AG10803 (cell line): ENCODE measurements at regions not wholly inside any gene's neighbourhood (a gene's known extent, or its start where the extent isn't known, plus 50 kb on each side); places are given as distances from the start of the nearest gene placed in this dataset.

ENCODE experiments used
- DNase-seq: peaks from one replicate; pipeline ENCODE4 v3.0.0; 2010; ENCODE audit warnings: low read depth
- H3K4me3 ChIP-seq: 2 replicates; pipeline ENCODE4 v1.5.1; 2011; ENCODE audit warnings: mild to moderate bottlenecking, low read length, control low read depth
- CTCF ChIP-seq: conservative IDR thresholded peaks from 2 replicates; pipeline ENCODE4 v1.5.1; 2011; ENCODE audit warnings: mild to moderate bottlenecking, low read length, control low read depth, inconsistent platforms

- no peak for TF ChIP-seq CTCF
- no peak overlapping the region for H3K4me3 ChIP-seq
- no peak for DNase-seq
These were observed 519.9 kb downstream of the KCNJ3 start for GRCh38 chr2:155218292-155218924.

GRCh38 chr2:155215037-155215707 is 516.7 kb downstream of the KCNJ3 start:
- DNase-seq = no peak

GRCh38 chr2:155209696-155210450 is 511.4 kb downstream of the KCNJ3 start:
- no peak for DNase-seq
- no peak overlapping the region for H3K4me3 ChIP-seq
- TF ChIP-seq CTCF = no peak

More at GRCh38 chr2:155215037-155215707, 516.7 kb downstream of the KCNJ3 start:
- no peak overlapping the region for H3K4me3 ChIP-seq
- TF ChIP-seq CTCF = no peak

- no peak for DNase-seq
- no peak for TF ChIP-seq CTCF
- H3K4me3 ChIP-seq = no peak overlapping the region
These were observed 504.7 kb downstream of the KCNJ3 start for GRCh38 chr2:155203178-155203577.

GRCh38 chr2:155200753-155201152 is 502.3 kb downstream of the KCNJ3 start:
- no peak for DNase-seq
- no peak overlapping the region for H3K4me3 ChIP-seq
- no peak for TF ChIP-seq CTCF

- TF ChIP-seq CTCF = no peak
- no peak overlapping the region for H3K4me3 ChIP-seq
- no peak for DNase-seq
These were observed 491.8 kb downstream of the KCNJ3 start for GRCh38 chr2:155190342-155190741.
